ENCODE measurements at regions not wholly inside any gene's neighbourhood (a gene's known extent, or its start where the extent isn't known, plus 50 kb on each side); places are given as distances from the start of the nearest gene placed in this dataset.

GRCh38 chr13:64958106-64958505 is 2272.0 kb downstream of the PCDH9 start:
- TF ChIP-seq, protein P1, sequence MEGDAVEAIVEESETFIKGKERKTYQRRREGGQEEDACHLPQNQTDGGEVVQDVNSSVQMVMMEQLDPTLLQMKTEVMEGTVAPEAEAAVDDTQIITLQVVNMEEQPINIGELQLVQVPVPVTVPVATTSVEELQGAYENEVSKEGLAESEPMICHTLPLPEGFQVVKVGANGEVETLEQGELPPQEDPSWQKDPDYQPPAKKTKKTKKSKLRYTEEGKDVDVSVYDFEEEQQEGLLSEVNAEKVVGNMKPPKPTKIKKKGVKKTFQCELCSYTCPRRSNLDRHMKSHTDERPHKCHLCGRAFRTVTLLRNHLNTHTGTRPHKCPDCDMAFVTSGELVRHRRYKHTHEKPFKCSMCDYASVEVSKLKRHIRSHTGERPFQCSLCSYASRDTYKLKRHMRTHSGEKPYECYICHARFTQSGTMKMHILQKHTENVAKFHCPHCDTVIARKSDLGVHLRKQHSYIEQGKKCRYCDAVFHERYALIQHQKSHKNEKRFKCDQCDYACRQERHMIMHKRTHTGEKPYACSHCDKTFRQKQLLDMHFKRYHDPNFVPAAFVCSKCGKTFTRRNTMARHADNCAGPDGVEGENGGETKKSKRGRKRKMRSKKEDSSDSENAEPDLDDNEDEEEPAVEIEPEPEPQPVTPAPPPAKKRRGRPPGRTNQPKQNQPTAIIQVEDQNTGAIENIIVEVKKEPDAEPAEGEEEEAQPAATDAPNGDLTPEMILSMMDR (IDR thresholded peaks at IDR 0.05; ENCODE audit: borderline replicate concordance, insufficient read depth, low read depth, low read length), result no peak
- H3K4me3 ChIP-seq (ENCODE audit: low read depth, low read length), result no peak overlapping the region

DNA sequence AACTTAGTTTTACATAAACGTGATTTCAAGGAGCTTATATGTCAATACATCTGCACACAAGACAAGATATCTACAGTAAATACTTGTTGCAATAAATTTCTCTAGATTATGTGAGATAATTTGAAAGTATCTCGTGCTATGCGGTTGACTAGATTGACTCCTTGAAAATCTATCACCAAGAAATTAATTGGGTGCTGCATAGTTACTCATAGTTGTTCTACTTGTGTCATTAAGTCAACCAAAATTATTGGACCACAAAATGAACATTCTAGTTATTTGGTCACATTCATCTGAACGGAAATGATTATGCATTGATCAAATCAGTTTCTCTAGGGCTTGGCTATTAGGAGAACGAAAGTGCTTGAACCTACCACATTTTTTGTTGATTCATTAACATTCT is 2291.5 kb downstream of the PCDH9 start:
- H3K4me3 ChIP-seq (ENCODE audit: low read depth, low read length), result no peak overlapping the region
- TF ChIP-seq, protein P1 (IDR thresholded peaks at IDR 0.05; ENCODE audit: borderline replicate concordance, insufficient read depth, low read depth, low read length), result no peak

GRCh38 chr13:64937302-64937701 is 2292.8 kb downstream of the PCDH9 start:
- TF ChIP-seq, protein P1 (IDR thresholded peaks at IDR 0.05; ENCODE audit: borderline replicate concordance, insufficient read depth, low read depth, low read length), result no peak
- no peak overlapping the region for H3K4me3 ChIP-seq (ENCODE audit: low read depth, low read length)

DNA sequence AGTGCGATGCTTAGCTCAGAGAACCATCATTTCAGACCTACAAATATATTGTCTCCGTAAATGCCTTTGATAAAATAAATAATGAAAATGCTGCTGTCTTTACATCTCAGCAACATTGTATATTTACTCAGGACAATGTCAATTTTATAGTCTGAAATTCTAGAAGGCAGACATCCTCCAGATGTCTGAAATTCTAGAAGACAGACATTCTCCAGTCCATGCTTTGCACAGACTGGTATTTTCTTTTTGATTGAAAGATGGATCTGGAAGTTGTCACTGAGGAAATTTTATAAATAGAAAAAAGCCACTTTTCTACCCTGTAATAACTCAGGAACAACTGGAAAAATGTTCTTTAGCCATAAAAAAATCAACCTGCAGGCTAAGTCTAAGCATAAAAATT is 2293.3 kb downstream of the PCDH9 start:
- no peak overlapping the region for H3K4me3 ChIP-seq (ENCODE audit: low read depth, low read length)
- TF ChIP-seq, protein P1 (IDR thresholded peaks at IDR 0.05; ENCODE audit: borderline replicate concordance, insufficient read depth, low read depth, low read length), result no peak

- TF ChIP-seq, protein P1 (IDR thresholded peaks at IDR 0.05; ENCODE audit: borderline replicate concordance, insufficient read depth, low read depth, low read length), result no peak
Observed at GRCh38 chr13:64935441-64935840, 2294.7 kb downstream of the PCDH9 start.

GRCh38 chr13:64934569-64935362 is 2295.4 kb downstream of the PCDH9 start:
- TF ChIP-seq, protein P1 (IDR thresholded peaks at IDR 0.05; ENCODE audit: borderline replicate concordance, insufficient read depth, low read depth, low read length), result no peak
- H3K4me3 ChIP-seq (ENCODE audit: low read depth, low read length), result no peak overlapping the region

More at GRCh38 chr13:64935441-64935840, 2294.7 kb downstream of the PCDH9 start:
- no peak overlapping the region for H3K4me3 ChIP-seq (ENCODE audit: low read depth, low read length)

DNA sequence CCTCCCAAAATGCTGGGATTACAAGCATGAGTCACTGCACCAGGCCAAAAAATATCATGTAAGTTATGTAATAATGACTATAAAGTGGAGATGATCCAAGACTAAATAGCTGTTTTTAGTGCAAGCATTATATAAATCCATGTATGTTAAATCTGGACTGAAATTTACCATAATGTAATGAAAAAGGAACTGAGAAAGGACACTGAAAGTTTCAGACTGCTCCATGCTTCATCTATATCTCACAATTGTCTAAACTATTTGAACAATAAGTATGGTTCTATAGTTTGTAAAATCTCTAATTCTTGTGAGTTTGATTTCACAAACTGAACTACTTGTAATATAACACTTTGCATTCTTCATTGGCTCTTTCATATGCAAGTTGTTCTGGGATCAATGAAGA is 2299.5 kb downstream of the PCDH9 start:
- TF ChIP-seq, protein P1 (IDR thresholded peaks at IDR 0.05; ENCODE audit: borderline replicate concordance, insufficient read depth, low read depth, low read length), result no peak
- H3K4me3 ChIP-seq (ENCODE audit: low read depth, low read length), result no peak overlapping the region
